ENCODE measurements at regions not wholly inside any gene's neighbourhood (a gene's known extent, or its start where the extent isn't known, plus 50 kb on each side); places are given as distances from the start of the nearest gene placed in this dataset.

GRCh38 chr5:145292278-145292677 is 542.9 kb downstream of the PRELID2 start:
- no peak for DNase-seq (ENCODE audit: extremely low read depth in 1 of 2, low read depth in 1 of 2)

- no peak for DNase-seq (ENCODE audit: extremely low read depth in 1 of 2, low read depth in 1 of 2)
Observed at GRCh38 chr5:145283141-145283810, 551.9 kb downstream of the PRELID2 start.

GRCh38 chr5:145280806-145281205 is 554.3 kb downstream of the PRELID2 start:
- no peak for DNase-seq (ENCODE audit: extremely low read depth in 1 of 2, low read depth in 1 of 2)

GRCh38 chr5:145280214-145280613 is 554.9 kb downstream of the PRELID2 start:
- no peak for DNase-seq (ENCODE audit: extremely low read depth in 1 of 2, low read depth in 1 of 2)

- DNase-seq (ENCODE audit: extremely low read depth in 1 of 2, low read depth in 1 of 2), result no peak
Observed at GRCh38 chr5:145260670-145261069, 574.5 kb downstream of the PRELID2 start.

GRCh38 chr5:145247745-145248040 is 587.4 kb downstream of the PRELID2 start:
- DNase-seq (ENCODE audit: extremely low read depth in 1 of 2, low read depth in 1 of 2), result no peak

GRCh38 chr5:145246961-145247744 is 588.0 kb downstream of the PRELID2 start:
- DNase-seq (ENCODE audit: extremely low read depth in 1 of 2, low read depth in 1 of 2), result no peak

- no peak for DNase-seq (ENCODE audit: extremely low read depth in 1 of 2, low read depth in 1 of 2)
Observed at GRCh38 chr5:145246379-145246778, 588.8 kb downstream of the PRELID2 start.

GRCh38 chr5:145245354-145245753 is 589.8 kb downstream of the PRELID2 start:
- no peak for DNase-seq (ENCODE audit: extremely low read depth in 1 of 2, low read depth in 1 of 2)

- DNase-seq (ENCODE audit: extremely low read depth in 1 of 2, low read depth in 1 of 2), result no peak
Observed at GRCh38 chr5:145244788-145245187, 590.4 kb downstream of the PRELID2 start.

GRCh38 chr5:145244251-145244650 is 590.9 kb downstream of the PRELID2 start:
- DNase-seq (ENCODE audit: extremely low read depth in 1 of 2, low read depth in 1 of 2), result no peak

GRCh38 chr5:145243016-145243415 is 592.1 kb downstream of the PRELID2 start:
- DNase-seq (ENCODE audit: extremely low read depth in 1 of 2, low read depth in 1 of 2), result no peak

GRCh38 chr5:145242551-145242950 is 592.6 kb downstream of the PRELID2 start:
- DNase-seq (ENCODE audit: extremely low read depth in 1 of 2, low read depth in 1 of 2), result no peak

GRCh38 chr5:145237843-145238242 is 597.3 kb downstream of the PRELID2 start:
- DNase-seq (ENCODE audit: extremely low read depth in 1 of 2, low read depth in 1 of 2), result no peak

GRCh38 chr5:145236983-145237382 is 598.2 kb downstream of the PRELID2 start:
- DNase-seq (ENCODE audit: extremely low read depth in 1 of 2, low read depth in 1 of 2), result no peak

- DNase-seq (ENCODE audit: extremely low read depth in 1 of 2, low read depth in 1 of 2), result no peak
Observed at GRCh38 chr5:145236127-145236526, 599.0 kb downstream of the PRELID2 start.

- DNase-seq (ENCODE audit: extremely low read depth in 1 of 2, low read depth in 1 of 2), result no peak
Observed at GRCh38 chr5:145233461-145233860, 601.7 kb downstream of the PRELID2 start.

GRCh38 chr5:145230781-145231180 is 604.4 kb downstream of the PRELID2 start:
- no peak for DNase-seq (ENCODE audit: extremely low read depth in 1 of 2, low read depth in 1 of 2)

GRCh38 chr5:145228564-145228963 is 606.6 kb downstream of the PRELID2 start:
- DNase-seq (ENCODE audit: extremely low read depth in 1 of 2, low read depth in 1 of 2), result no peak

GRCh38 chr5:145227881-145228280 is 607.3 kb downstream of the PRELID2 start:
- no peak for DNase-seq (ENCODE audit: extremely low read depth in 1 of 2, low read depth in 1 of 2)

- DNase-seq (ENCODE audit: extremely low read depth in 1 of 2, low read depth in 1 of 2), result no peak
Observed at GRCh38 chr5:145226726-145227125, 608.4 kb downstream of the PRELID2 start.

GRCh38 chr5:145225529-145225928 is 609.6 kb downstream of the PRELID2 start:
- no peak for DNase-seq (ENCODE audit: extremely low read depth in 1 of 2, low read depth in 1 of 2)

GRCh38 chr5:145223582-145223981 is 611.6 kb downstream of the PRELID2 start:
- no peak for DNase-seq (ENCODE audit: extremely low read depth in 1 of 2, low read depth in 1 of 2)
